ENCODE measurements at regions not wholly inside any gene's neighbourhood (a gene's known extent, or its start where the extent isn't known, plus 50 kb on each side); places are given as distances from the start of the nearest gene placed in this dataset.

GRCh38 chr21:20527731-20528460 is 470.3 kb upstream of the NCAM2 start:
- ATAC-seq: no peak
- DNase-seq: no peak
- intact Hi-C loops (cut with DNase I): no loop called here

- intact Hi-C loops (cut with DNase I): no loop called here
- ATAC-seq: no peak
- DNase-seq: no peak
These were observed 461.1 kb upstream of the NCAM2 start for GRCh38 chr21:20537130-20537529.

GRCh38 chr21:20538039-20538658 is 460.1 kb upstream of the NCAM2 start:
- DNase-seq: no peak
- no peak for ATAC-seq
- intact Hi-C loops (cut with DNase I): no loop called here

- no peak for ATAC-seq
- DNase-seq: no peak
- intact Hi-C loops (cut with DNase I): no loop called here
These were observed 452.8 kb upstream of the NCAM2 start for GRCh38 chr21:20545454-20545853.

- intact Hi-C loops (cut with DNase I): no loop called here
- no peak for ATAC-seq
These were observed 446.3 kb upstream of the NCAM2 start for GRCh38 chr21:20551939-20552338.

GRCh38 chr21:20554785-20555184 is 443.4 kb upstream of the NCAM2 start:
- intact Hi-C loops (cut with DNase I): no loop called here
- no peak for DNase-seq
- no peak for ATAC-seq

More at GRCh38 chr21:20551939-20552338, 446.3 kb upstream of the NCAM2 start:
- DNase-seq: no peak

GRCh38 chr21:20570824-20571232 is 427.4 kb upstream of the NCAM2 start:
- intact Hi-C loops (cut with DNase I): no loop called here
- no peak for ATAC-seq
- DNase-seq: no peak

- no peak for DNase-seq
- ATAC-seq: no peak
- intact Hi-C loops (cut with DNase I): no loop called here
These were observed 425.6 kb upstream of the NCAM2 start for GRCh38 chr21:20572582-20572981.

GRCh38 chr21:20581361-20581760 is 416.8 kb upstream of the NCAM2 start:
- no peak for DNase-seq
- ATAC-seq: no peak
- intact Hi-C loops (cut with DNase I): no loop called here

- intact Hi-C loops (cut with DNase I): no loop called here
- ATAC-seq (no peak), DNase-seq (no peak)
These were observed 406.9 kb upstream of the NCAM2 start for GRCh38 chr21:20591284-20591683.

- ATAC-seq (no peak), DNase-seq (no peak)
- intact Hi-C loops (cut with DNase I): no loop called here
These were observed 405.7 kb upstream of the NCAM2 start for GRCh38 chr21:20592463-20592862.

GRCh38 chr21:20603236-20603635 is 395.0 kb upstream of the NCAM2 start:
- intact Hi-C loops (cut with DNase I): no loop called here
- ATAC-seq: no peak

GRCh38 chr21:20611008-20611407 is 387.2 kb upstream of the NCAM2 start:
- ATAC-seq: no peak
- intact Hi-C loops (cut with DNase I): no loop called here
- DNase-seq: no peak

More at GRCh38 chr21:20603236-20603635, 395.0 kb upstream of the NCAM2 start:
- no peak for DNase-seq

- DNase-seq: no peak
- intact Hi-C loops (cut with DNase I): no loop called here
These were observed 384.6 kb upstream of the NCAM2 start for GRCh38 chr21:20613654-20614053.

GRCh38 chr21:20617130-20617529 is 381.1 kb upstream of the NCAM2 start:
- DNase-seq (no peak), ATAC-seq (no peak)
- intact Hi-C loops (cut with DNase I): no loop called here

More at GRCh38 chr21:20613654-20614053, 384.6 kb upstream of the NCAM2 start:
- ATAC-seq: no peak

GRCh38 chr21:20618878-20619277 is 379.3 kb upstream of the NCAM2 start:
- intact Hi-C loops (cut with DNase I): no loop called here
- no peak for DNase-seq
- ATAC-seq: no peak

GRCh38 chr21:20627594-20627993 is 370.6 kb upstream of the NCAM2 start:
- DNase-seq (no peak), ATAC-seq (no peak)
- intact Hi-C loops (cut with DNase I): no loop called here

- DNase-seq (no peak), ATAC-seq (no peak)
- intact Hi-C loops (cut with DNase I): no loop called here
These were observed 366.6 kb upstream of the NCAM2 start for GRCh38 chr21:20631633-20632032.

- intact Hi-C loops (cut with DNase I): no loop called here
- DNase-seq (no peak), ATAC-seq (no peak)
These were observed 359.2 kb upstream of the NCAM2 start for GRCh38 chr21:20639026-20639425.

GRCh38 chr21:20641241-20641640 is 357.0 kb upstream of the NCAM2 start:
- ATAC-seq: no peak
- DNase-seq: no peak
- intact Hi-C loops (cut with DNase I): no loop called here

GRCh38 chr21:20642681-20643080 is 355.5 kb upstream of the NCAM2 start:
- intact Hi-C loops (cut with DNase I): no loop called here
- no peak for DNase-seq
- no peak for ATAC-seq
